NCI-H69 (cell line): ENCODE measurements at regions not wholly inside any gene's neighbourhood (a gene's known extent, or its start where the extent isn't known, plus 50 kb on each side); places are given as distances from the start of the nearest gene placed in this dataset.

Source experiments
- DNase-seq: peaks from one replicate; lab custom pipeline; 2025; lab: John Stamatoyannopoulos, UW

- DNase-seq = no peak
These were observed 687.2 kb downstream of the TRIML1 start for GRCh38 chr4:188826393-188826792.

- peak; percentile 32 for DNase-seq
These were observed 700.5 kb downstream of the TRIML1 start for GRCh38 chr4:188839704-188840103.

- no peak for DNase-seq
These were observed 702.3 kb downstream of the TRIML1 start for GRCh38 chr4:188841523-188841922.

GRCh38 chr4:188854436-188854835 is 715.2 kb downstream of the TRIML1 start:
- DNase-seq = no peak

GRCh38 chr4:188858696-188859095 is 719.5 kb downstream of the TRIML1 start:
- no peak for DNase-seq

- no peak for DNase-seq
These were observed 725.5 kb downstream of the TRIML1 start for GRCh38 chr4:188864741-188865140.

GRCh38 chr4:188867796-188868195 is 728.6 kb downstream of the TRIML1 start:
- DNase-seq = no peak

GRCh38 chr4:188869581-188869980 is 730.3 kb downstream of the TRIML1 start:
- no peak for DNase-seq

- no peak for DNase-seq
These were observed 733.6 kb downstream of the TRIML1 start for GRCh38 chr4:188872809-188873208.

- DNase-seq = no peak
These were observed 737.6 kb downstream of the TRIML1 start for GRCh38 chr4:188876881-188877280.

- DNase-seq = no peak
These were observed 740.4 kb downstream of the TRIML1 start for GRCh38 chr4:188879598-188879997.

- no peak for DNase-seq
These were observed 748.7 kb downstream of the TRIML1 start for GRCh38 chr4:188887905-188888304.

- no peak for DNase-seq
These were observed 753.6 kb downstream of the TRIML1 start for GRCh38 chr4:188892837-188893236.

GRCh38 chr4:188903986-188904385 is 764.7 kb downstream of the TRIML1 start:
- DNase-seq = peak; percentile 0

GRCh38 chr4:188904617-188905016 is 765.4 kb downstream of the TRIML1 start:
- no peak for DNase-seq

- no peak for DNase-seq
These were observed 766.0 kb downstream of the TRIML1 start for GRCh38 chr4:188905248-188905647.

- no peak for DNase-seq
These were observed 772.0 kb downstream of the TRIML1 start for GRCh38 chr4:188911199-188911598.

GRCh38 chr4:188911707-188912106 is 772.5 kb downstream of the TRIML1 start:
- no peak for DNase-seq

GRCh38 chr4:188915175-188915574 is 775.9 kb downstream of the TRIML1 start:
- no peak for DNase-seq

GRCh38 chr4:188918787-188919186 is 779.5 kb downstream of the TRIML1 start:
- DNase-seq = no peak

GRCh38 chr4:188930822-188931221 is 791.6 kb downstream of the TRIML1 start:
- no peak for DNase-seq

GRCh38 chr4:188934320-188934962 is 795.2 kb downstream of the TRIML1 start:
- DNase-seq = no peak

GRCh38 chr4:188941524-188942119 is 802.4 kb downstream of the TRIML1 start:
- DNase-seq = no peak

GRCh38 chr4:188942606-188943005 is 803.4 kb downstream of the TRIML1 start:
- DNase-seq = no peak
